PC-9 (cell line): ENCODE measurements at regions not wholly inside any gene's neighbourhood (a gene's known extent, or its start where the extent isn't known, plus 50 kb on each side); places are given as distances from the start of the nearest gene placed in this dataset.

Experiments used
- BruUV-seq: library from RNA; stranded (reverse); fragments of 400-500 nt; replicated peaks from 2 replicates; lab custom pipeline; 2021; lab: Mats Ljungman, UMichigan
- CTCF ChIA-PET: fragments of 300-600 bp; sonication (Branson Sonifier 250); formaldehyde crosslinking; loops from one replicate; lab custom pipeline; 2022; ENCODE audit warnings: antibody characterized with exemption; lab: Charles Lee
- POLR2A ChIA-PET: fragments of 300-600 bp; sonication (Branson Sonifier 250); formaldehyde crosslinking; loops from one replicate; lab custom pipeline; 2022; ENCODE audit warnings: antibody characterized with exemption; ENCODE audit not compliant: unreplicated experiment; lab: Charles Lee
- DNase-seq, 2 experiments: peaks; one replicate each; pipeline versions ENCODE4 v3.0.0 to v3.0.0-alpha.2; 2015 to 2022; ENCODE audit warnings: mixed read lengths in 1 of 2
- H2AFZ ChIP-seq: fragments of 200-600 bp; sonication (generic); 2 replicates; pipeline ENCODE4 v1.8.1; 2017; ENCODE audit warnings: antibody characterized with exemption
- H3F3A ChIP-seq: fragments of 200-600 bp; sonication (generic); 2 replicates; pipeline ENCODE4 v1.8.1; 2017; ENCODE audit warnings: antibody characterized with exemption, mild to moderate bottlenecking, low read depth; ENCODE audit not compliant: insufficient read depth
- H3K27ac ChIP-seq: fragments of 200-600 bp; sonication (generic); 2 replicates; pipeline ENCODE4 v1.6.1; 2016; ENCODE audit warnings: mixed run types
- H3K27me3 ChIP-seq: fragments of 200-600 bp; sonication (generic); 2 replicates; pipeline ENCODE4 v1.6.1; 2016; ENCODE audit warnings: low read depth, mixed run types; ENCODE audit not compliant: insufficient read depth
- H3K36me3 ChIP-seq: fragments of 200-600 bp; sonication (generic); 2 replicates; pipeline ENCODE4 v1.6.1; 2016; ENCODE audit warnings: low read depth, mixed run types
- H3K4me1 ChIP-seq: fragments of 200-600 bp; sonication (generic); replicated peaks from 2 replicates; pipeline ENCODE4 v1.6.1; 2016; ENCODE audit warnings: mixed run types; ENCODE audit not compliant: insufficient read depth
- H3K4me2 ChIP-seq: fragments of 200-600 bp; sonication (generic); 2 replicates; pipeline ENCODE4 v1.6.1; 2017; ENCODE audit warnings: mixed run types
- H3K4me3 ChIP-seq: fragments of 200-600 bp; sonication (generic); 2 replicates; pipeline ENCODE4 v1.6.1; 2016; ENCODE audit warnings: mixed run types
- H3K79me2 ChIP-seq: fragments of 200-600 bp; sonication (generic); 2 replicates; pipeline ENCODE4 v1.6.1; 2017; ENCODE audit warnings: low read depth, mixed run types
- H3K9me2 ChIP-seq: fragments of 200-600 bp; sonication (generic); 2 replicates; pipeline ENCODE4 v1.8.1; 2017; ENCODE audit warnings: mild to moderate bottlenecking; ENCODE audit not compliant: insufficient read depth
- H3K9me3 ChIP-seq: fragments of 200-600 bp; sonication (generic); 2 replicates; pipeline ENCODE4 v1.8.1; 2016; ENCODE audit warnings: low read depth; ENCODE audit not compliant: insufficient read depth
- H4K20me1 ChIP-seq: fragments of 200-600 bp; sonication (generic); 2 replicates; pipeline ENCODE4 v1.8.1; 2017; ENCODE audit not compliant: insufficient read depth
- CTCF ChIP-seq: fragments of 200-600 bp; sonication (generic); conservative IDR thresholded peaks from 2 replicates; pipeline ENCODE4 v1.6.1; 2017; ENCODE audit warnings: mixed run types, antibody characterized with exemption, mild to moderate bottlenecking, moderate library complexity
- EZH2 ChIP-seq: fragments of 200-600 bp; sonication (generic); IDR thresholded peaks from 2 replicates; pipeline ENCODE4 v1.8.0; 2017; ENCODE audit warnings: antibody characterized with exemption, low read depth
- intact Hi-C: fragments of 100-400 bp; cut with micrococcal nuclease; formaldehyde crosslinking; loops from one replicate; pipeline ENCODE4 v1.10.0; 2022; ENCODE audit not compliant: unreplicated experiment

- no peaks in the 10 kb centered on the region for H3K9me2 ChIP-seq
- no peaks in the 10 kb centered on the region for H4K20me1 ChIP-seq
- no peaks in the 10 kb centered on the region for H3F3A ChIP-seq
- no peaks in the 10 kb centered on the region for H3K27me3 ChIP-seq
- no peak overlapping the region for H2AFZ ChIP-seq
- CTCF ChIA-PET, result no interaction called here
- POLR2A ChIA-PET, result interaction anchor here (0.7 kb wide), 1 partner anchor 87 kb away, joined by 5 read pairs; no protein-coding TSS in a partner anchor
- no peak overlapping the region for H3K4me2 ChIP-seq
- H3K79me2 ChIP-seq, result no peaks in the 10 kb centered on the region
- intact Hi-C loops, result no loop called here
- H3K9me3 ChIP-seq, result no peaks in the 10 kb centered on the region
- no peak overlapping the region for H3K27ac ChIP-seq
- H3K36me3 ChIP-seq, result no peaks in the 10 kb centered on the region
- TF ChIP-seq CTCF, result no peak
- no peak for TF ChIP-seq EZH2
- H3K4me1 ChIP-seq, result no peaks in the 10 kb centered on the region
- no peak overlapping the region for H3K4me3 ChIP-seq
- DNase-seq, result no peak
- no TSS peak for BruUV-seq
These were observed 268.3 kb downstream of the TFAP2C start for GRCh38 chr20:56897318-56897957.

- H3K4me3 ChIP-seq, result no peak overlapping the region
- H3K4me2 ChIP-seq, result no peak overlapping the region
- intact Hi-C loops, result no loop called here
- no peaks in the 10 kb centered on the region for H3K36me3 ChIP-seq
- H3K79me2 ChIP-seq, result no peaks in the 10 kb centered on the region
- H3K4me1 ChIP-seq, result no peaks in the 10 kb centered on the region
- no peaks in the 10 kb centered on the region for H3K27me3 ChIP-seq
- no peaks in the 10 kb centered on the region for H3K9me3 ChIP-seq
- H3K9me2 ChIP-seq, result no peaks in the 10 kb centered on the region
- ChIA-PET CTCF (no interaction called here), POLR2A (no interaction called here)
- TF ChIP-seq EZH2 (no peak), CTCF (no peak)
- H3K27ac ChIP-seq, result no peak overlapping the region
- no peaks in the 10 kb centered on the region for H4K20me1 ChIP-seq
- H2AFZ ChIP-seq, result no peak overlapping the region
- no peaks in the 10 kb centered on the region for H3F3A ChIP-seq
- no TSS peak for BruUV-seq
- DNase-seq, result no peak
These were observed 268.8 kb downstream of the TFAP2C start for GRCh38 chr20:56897958-56898349.

GRCh38 chr20:56899506-56899905 lies 270.4 kb downstream of the TFAP2C start:
- ChIA-PET POLR2A (no interaction called here), CTCF (no interaction called here)
- no peak for DNase-seq
- Histone ChIP-seq H3K27ac (no peak overlapping the region), H4K20me1 (no peaks in the 10 kb centered on the region), H3K4me1 (no peaks in the 10 kb centered on the region), H3K4me3 (no peak overlapping the region), H2AFZ (no peak overlapping the region), H3F3A (no peaks in the 10 kb centered on the region), H3K79me2 (no peaks in the 10 kb centered on the region), H3K36me3 (no peaks in the 10 kb centered on the region), H3K9me2 (no peaks in the 10 kb centered on the region), H3K4me2 (no peak overlapping the region), H3K9me3 (no peaks in the 10 kb centered on the region), H3K27me3 (no peaks in the 10 kb centered on the region)
- no TSS peak for BruUV-seq
- TF ChIP-seq EZH2 (no peak), CTCF (no peak)
- intact Hi-C loops, result no loop called here
